SK-N-MC (cell line): ENCODE measurements at regions not wholly inside any gene's neighbourhood (a gene's known extent, or its start where the extent isn't known, plus 50 kb on each side); places are given as distances from the start of the nearest gene placed in this dataset.

Source experiments
- EZH2 ChIP-seq: fragments of 200-600 bp; sonication (generic); IDR thresholded peaks from one replicate; pipeline ENCODE4 v1.6.1; 2017; ENCODE audit warnings: antibody characterized with exemption
- FOXP2 ChIP-seq: optimal IDR thresholded peaks from 2 replicates; pipeline ENCODE3; 2011; ENCODE audit warnings: mild to moderate bottlenecking, moderate library complexity; ENCODE audit not compliant: insufficient read depth; ENCODE audit errors: extremely low read length, control extremely low read depth
- POLR2AphosphoS5 ChIP-seq: IDR thresholded peaks from 2 replicates; pipeline ENCODE4 v1.6.1; 2012; ENCODE audit warnings: mild to moderate bottlenecking, low read depth, low read length, borderline replicate concordance

DNA sequence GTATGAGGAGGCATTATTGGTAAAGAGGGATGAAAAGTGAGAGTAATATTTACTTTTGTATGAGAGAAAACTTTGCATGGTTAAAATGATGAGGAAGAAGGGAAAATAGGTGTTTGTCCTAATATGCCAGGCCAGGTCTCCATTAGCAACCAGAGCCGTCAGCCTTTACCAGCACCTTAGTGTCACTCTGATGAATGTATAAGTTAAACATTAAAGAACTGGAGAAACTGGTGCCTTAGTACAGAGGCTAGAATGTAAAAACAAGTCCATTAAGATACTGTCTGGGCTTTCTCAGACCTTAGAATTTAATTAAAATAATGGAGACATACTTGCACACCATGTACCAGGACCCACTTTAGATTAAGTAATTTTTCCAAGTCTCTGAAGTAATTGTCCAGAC, 222.3 kb downstream of the FAM47A start:
- TF ChIP-seq EZH2 (no peak), POLR2AphosphoS5 (no peak), FOXP2 (no peak)
